Kasumi-1 (cell line): ENCODE measurements at regions not wholly inside any gene's neighbourhood (a gene's known extent, or its start where the extent isn't known, plus 50 kb on each side); places are given as distances from the start of the nearest gene placed in this dataset.

Experiments
- DNase-seq, 2 experiments: peaks; one replicate each; lab custom pipeline; 2025; lab: John Stamatoyannopoulos, UW

GRCh38 chr18:43882358-43883055 is 605.2 kb upstream of the SYT4 start:
- DNase-seq: no peak

GRCh38 chr18:43883886-43884285 is 606.6 kb upstream of the SYT4 start:
- no peak for DNase-seq

- DNase-seq: no peak
These were observed 609.1 kb upstream of the SYT4 start for GRCh38 chr18:43886341-43886740.

GRCh38 chr18:43887491-43887890 is 610.2 kb upstream of the SYT4 start:
- DNase-seq: no peak

- no peak for DNase-seq
These were observed 611.3 kb upstream of the SYT4 start for GRCh38 chr18:43888598-43888997.

GRCh38 chr18:43893001-43893637 is 615.8 kb upstream of the SYT4 start:
- no peak for DNase-seq

GRCh38 chr18:43904209-43904837 is 627.0 kb upstream of the SYT4 start:
- DNase-seq: no peak

GRCh38 chr18:43914018-43914417 is 636.7 kb upstream of the SYT4 start:
- DNase-seq: no peak

GRCh38 chr18:43916984-43917383 is 639.7 kb upstream of the SYT4 start:
- no peak for DNase-seq

GRCh38 chr18:43917520-43917919 is 640.2 kb upstream of the SYT4 start:
- no peak for DNase-seq

GRCh38 chr18:43919551-43919950 is 642.3 kb upstream of the SYT4 start:
- DNase-seq: no peak

- no peak for DNase-seq
These were observed 654.1 kb upstream of the SYT4 start for GRCh38 chr18:43931439-43931838.

GRCh38 chr18:43932140-43932539 is 654.9 kb upstream of the SYT4 start:
- no peak for DNase-seq

- DNase-seq: no peak
These were observed 655.9 kb upstream of the SYT4 start for GRCh38 chr18:43933177-43933576.

- no peak for DNase-seq
These were observed 657.0 kb upstream of the SYT4 start for GRCh38 chr18:43934322-43934721.

- no peak for DNase-seq
These were observed 657.6 kb upstream of the SYT4 start for GRCh38 chr18:43934781-43935471.

- no peak for DNase-seq
These were observed 658.9 kb upstream of the SYT4 start for GRCh38 chr18:43936176-43936575.

GRCh38 chr18:43949291-43949690 is 672.0 kb upstream of the SYT4 start:
- no peak for DNase-seq

GRCh38 chr18:43950062-43950461 is 672.8 kb upstream of the SYT4 start:
- no peak for DNase-seq

- DNase-seq: no peak
These were observed 675.1 kb upstream of the SYT4 start for GRCh38 chr18:43952398-43952797.

GRCh38 chr18:43961722-43962121 is 684.4 kb upstream of the SYT4 start:
- DNase-seq: no peak

- DNase-seq: no peak
These were observed 687.4 kb upstream of the SYT4 start for GRCh38 chr18:43964666-43965065.

GRCh38 chr18:43965691-43966090 is 688.4 kb upstream of the SYT4 start:
- DNase-seq: no peak
